ENCODE measurements at regions not wholly inside any gene's neighbourhood (a gene's known extent, or its start where the extent isn't known, plus 50 kb on each side); places are given as distances from the start of the nearest gene placed in this dataset.

GRCh38 chr9:86636038-86636437 lies 281.8 kb upstream of the TUT7 start:
- TF ChIP-seq EZH2phosphoT487 (conservative IDR thresholded peaks at IDR 0.05; ENCODE audit: low read length) (no peak), CTCF (IDR thresholded peaks at IDR 0.05; ENCODE audit: insufficient read depth, low read length, poor library complexity, severe bottlenecking) (no peak)
- H3K79me2 ChIP-seq (ENCODE audit: insufficient read depth, low read length), result no peaks in the 10 kb centered on the region

GRCh38 chr9:86634501-86634900 lies 280.3 kb upstream of the TUT7 start:
- H2AFZ ChIP-seq (ENCODE audit: low read depth, low read length, severe bottlenecking), result no peak overlapping the region

More at GRCh38 chr9:86636038-86636437, 281.8 kb upstream of the TUT7 start:
- Histone ChIP-seq H3K9ac (ENCODE audit: low read length) (no peak overlapping the region), H3K9me2 (replicated peaks; ENCODE audit: insufficient read depth, low read length) (no peaks in the 10 kb centered on the region), H3K9me3 (ENCODE audit: insufficient read depth, low read length) (no peaks in the 10 kb centered on the region), H3K4me3 (ENCODE audit: insufficient read depth, low read length, poor library complexity, severe bottlenecking) (no peak overlapping the region), H3F3A (ENCODE audit: insufficient read depth) (no peaks in the 10 kb centered on the region), H3K36me3 (ENCODE audit: low read length) (no peaks in the 10 kb centered on the region), H3K27ac (ENCODE audit: low read depth, low read length) (no peak overlapping the region), H2AFZ (ENCODE audit: low read depth, low read length, severe bottlenecking) (no peak overlapping the region), H3K27me3 (ENCODE audit: low read length) (no peaks in the 10 kb centered on the region), H4K20me1 (ENCODE audit: low read depth, low read length) (no peaks in the 10 kb centered on the region), H3K4me2 (ENCODE audit: low read depth, low read length, poor library complexity, severe bottlenecking) (no peak overlapping the region)

GRCh38 chr9:86633945-86634344 lies 279.7 kb upstream of the TUT7 start:
- no peak overlapping the region for H2AFZ ChIP-seq (ENCODE audit: low read depth, low read length, severe bottlenecking)
- no peaks in the 10 kb centered on the region for H3F3A ChIP-seq (ENCODE audit: insufficient read depth)
- H4K20me1 ChIP-seq (ENCODE audit: low read depth, low read length), result no peaks in the 10 kb centered on the region
- H3K4me2 ChIP-seq (ENCODE audit: low read depth, low read length, poor library complexity, severe bottlenecking), result no peak overlapping the region
- H3K27me3 ChIP-seq (ENCODE audit: low read length), result no peaks in the 10 kb centered on the region
- TF ChIP-seq CTCF (IDR thresholded peaks at IDR 0.05; ENCODE audit: insufficient read depth, low read length, poor library complexity, severe bottlenecking) (no peak), EZH2phosphoT487 (conservative IDR thresholded peaks at IDR 0.05; ENCODE audit: low read length) (no peak)
- no peaks in the 10 kb centered on the region for H3K9me3 ChIP-seq (ENCODE audit: insufficient read depth, low read length)
- H3K9me2 ChIP-seq (replicated peaks; ENCODE audit: insufficient read depth, low read length), result no peaks in the 10 kb centered on the region
- no peak overlapping the region for H3K4me3 ChIP-seq (ENCODE audit: insufficient read depth, low read length, poor library complexity, severe bottlenecking)
- no peaks in the 10 kb centered on the region for H3K79me2 ChIP-seq (ENCODE audit: insufficient read depth, low read length)
- no peak overlapping the region for H3K9ac ChIP-seq (ENCODE audit: low read length)
- no peaks in the 10 kb centered on the region for H3K36me3 ChIP-seq (ENCODE audit: low read length)
- no peak overlapping the region for H3K27ac ChIP-seq (ENCODE audit: low read depth, low read length)

More at GRCh38 chr9:86634501-86634900, 280.3 kb upstream of the TUT7 start:
- H3K79me2 ChIP-seq (ENCODE audit: insufficient read depth, low read length), result no peaks in the 10 kb centered on the region
- no peak for TF ChIP-seq EZH2phosphoT487 (conservative IDR thresholded peaks at IDR 0.05; ENCODE audit: low read length)
- no peak for TF ChIP-seq CTCF (IDR thresholded peaks at IDR 0.05; ENCODE audit: insufficient read depth, low read length, poor library complexity, severe bottlenecking)
- no peaks in the 10 kb centered on the region for H3F3A ChIP-seq (ENCODE audit: insufficient read depth)
- no peaks in the 10 kb centered on the region for H3K9me3 ChIP-seq (ENCODE audit: insufficient read depth, low read length)
- no peaks in the 10 kb centered on the region for H3K9me2 ChIP-seq (replicated peaks; ENCODE audit: insufficient read depth, low read length)
- no peak overlapping the region for H3K9ac ChIP-seq (ENCODE audit: low read length)
- H3K27me3 ChIP-seq (ENCODE audit: low read length), result no peaks in the 10 kb centered on the region
- no peaks in the 10 kb centered on the region for H3K36me3 ChIP-seq (ENCODE audit: low read length)
- no peaks in the 10 kb centered on the region for H4K20me1 ChIP-seq (ENCODE audit: low read depth, low read length)
- no peak overlapping the region for H3K4me2 ChIP-seq (ENCODE audit: low read depth, low read length, poor library complexity, severe bottlenecking)
- no peak overlapping the region for H3K27ac ChIP-seq (ENCODE audit: low read depth, low read length)
- H3K4me3 ChIP-seq (ENCODE audit: insufficient read depth, low read length, poor library complexity, severe bottlenecking), result no peak overlapping the region
